GM18861 (cell line): ENCODE measurements at regions not wholly inside any gene's neighbourhood (a gene's known extent, or its start where the extent isn't known, plus 50 kb on each side); places are given as distances from the start of the nearest gene placed in this dataset.
"Not testable (repeated sequence)": the region's sequence is repeated elsewhere in the genome, so short reads cannot be mapped to it uniquely, and the experiment has no call there.

Source experiments
- ATAC-seq: cut with Tn5 transposase; IDR thresholded peaks from one replicate; pipeline ENCODE4 v1.9.1; 2021; ENCODE audit not compliant: unreplicated experiment

GRCh38 chr22:19599626-19600243 is 75.5 kb upstream of the CLDN5 start:
- no peak for ATAC-seq

GRCh38 chr22:19603346-19603745 is 79.1 kb upstream of the CLDN5 start:
- not testable (repeated sequence) for ATAC-seq

- ATAC-seq, result no peak
These were observed 79.6 kb upstream of the CLDN5 start for GRCh38 chr22:19603767-19604166.

GRCh38 chr22:19604711-19605268 is 80.6 kb upstream of the CLDN5 start:
- no peak for ATAC-seq

- ATAC-seq, result no peak
These were observed 81.5 kb upstream of the CLDN5 start for GRCh38 chr22:19605508-19606331.

GRCh38 chr22:19606332-19607191 is 82.4 kb upstream of the CLDN5 start:
- ATAC-seq, result no peak

GRCh38 chr22:19607192-19608002 is 83.2 kb upstream of the CLDN5 start:
- no peak for ATAC-seq

GRCh38 chr22:19608003-19608690 is 83.9 kb upstream of the CLDN5 start:
- no peak for ATAC-seq

GRCh38 chr22:19609753-19610152 is 85.5 kb upstream of the CLDN5 start:
- not testable (repeated sequence) for ATAC-seq

- no peak for ATAC-seq
These were observed 86.5 kb upstream of the CLDN5 start for GRCh38 chr22:19610518-19611253.

- ATAC-seq, result no peak
These were observed 87.4 kb upstream of the CLDN5 start for GRCh38 chr22:19611590-19611989.

GRCh38 chr22:19612866-19613572 is 88.8 kb upstream of the CLDN5 start:
- ATAC-seq, result no peak

- ATAC-seq, result no peak
These were observed 90.3 kb upstream of the CLDN5 start for GRCh38 chr22:19614536-19614863.

- ATAC-seq, result no peak
These were observed 90.8 kb upstream of the CLDN5 start for GRCh38 chr22:19615001-19615461.

GRCh38 chr22:19615867-19616581 is 91.8 kb upstream of the CLDN5 start:
- no peak for ATAC-seq

GRCh38 chr22:19619144-19620009 is 94.9 kb upstream of the SEPTIN5 start:
- ATAC-seq, result peak; percentile 49
